ENCODE measurements at regions not wholly inside any gene's neighbourhood (a gene's known extent, or its start where the extent isn't known, plus 50 kb on each side); places are given as distances from the start of the nearest gene placed in this dataset.

DNA sequence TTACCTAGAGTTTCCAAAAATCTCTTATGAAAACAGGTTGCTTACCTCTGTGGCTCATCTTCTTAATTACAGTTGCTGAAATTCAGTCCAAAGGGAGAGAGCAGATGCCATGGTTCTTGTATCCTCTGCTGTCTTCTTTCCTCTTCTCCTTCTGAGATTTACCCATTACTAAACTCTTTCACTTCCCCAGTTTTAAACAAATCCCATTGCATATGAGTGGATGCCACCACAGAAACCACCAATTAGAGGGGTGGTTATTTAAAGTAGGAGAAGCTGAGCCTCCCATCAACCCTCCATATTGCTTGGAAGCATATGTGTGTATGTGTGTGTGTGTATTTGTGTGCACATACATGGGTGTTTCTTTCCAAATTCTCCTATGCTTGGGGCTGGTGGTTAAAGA, 128.5 kb upstream of the KCNK1 start:
- Histone ChIP-seq H3K9me3 (no peaks in the 10 kb centered on the region), H3K27ac (no peak overlapping the region), H3K4me1 (no peaks in the 10 kb centered on the region), H3K4me3 (no peak overlapping the region), H3K27me3 (no peaks in the 10 kb centered on the region), H3K36me3 (no peaks in the 10 kb centered on the region)
- no peak for DNase-seq
- no peak for TF ChIP-seq POLR2A (IDR thresholded peaks at IDR 0.05)

GRCh38 chr1:233485809-233486398, 128.0 kb upstream of the KCNK1 start:
- H3K4me3 ChIP-seq: no peak overlapping the region
- DNase-seq: no peak
- H3K36me3 ChIP-seq: no peaks in the 10 kb centered on the region
- no peak overlapping the region for H3K27ac ChIP-seq
- no peaks in the 10 kb centered on the region for H3K27me3 ChIP-seq
- H3K9me3 ChIP-seq: no peaks in the 10 kb centered on the region
- no peaks in the 10 kb centered on the region for H3K4me1 ChIP-seq
- TF ChIP-seq, protein P1, sequence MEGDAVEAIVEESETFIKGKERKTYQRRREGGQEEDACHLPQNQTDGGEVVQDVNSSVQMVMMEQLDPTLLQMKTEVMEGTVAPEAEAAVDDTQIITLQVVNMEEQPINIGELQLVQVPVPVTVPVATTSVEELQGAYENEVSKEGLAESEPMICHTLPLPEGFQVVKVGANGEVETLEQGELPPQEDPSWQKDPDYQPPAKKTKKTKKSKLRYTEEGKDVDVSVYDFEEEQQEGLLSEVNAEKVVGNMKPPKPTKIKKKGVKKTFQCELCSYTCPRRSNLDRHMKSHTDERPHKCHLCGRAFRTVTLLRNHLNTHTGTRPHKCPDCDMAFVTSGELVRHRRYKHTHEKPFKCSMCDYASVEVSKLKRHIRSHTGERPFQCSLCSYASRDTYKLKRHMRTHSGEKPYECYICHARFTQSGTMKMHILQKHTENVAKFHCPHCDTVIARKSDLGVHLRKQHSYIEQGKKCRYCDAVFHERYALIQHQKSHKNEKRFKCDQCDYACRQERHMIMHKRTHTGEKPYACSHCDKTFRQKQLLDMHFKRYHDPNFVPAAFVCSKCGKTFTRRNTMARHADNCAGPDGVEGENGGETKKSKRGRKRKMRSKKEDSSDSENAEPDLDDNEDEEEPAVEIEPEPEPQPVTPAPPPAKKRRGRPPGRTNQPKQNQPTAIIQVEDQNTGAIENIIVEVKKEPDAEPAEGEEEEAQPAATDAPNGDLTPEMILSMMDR (IDR thresholded peaks at IDR 0.05): no peak
- TF ChIP-seq POLR2A (IDR thresholded peaks at IDR 0.05): no peak

DNA sequence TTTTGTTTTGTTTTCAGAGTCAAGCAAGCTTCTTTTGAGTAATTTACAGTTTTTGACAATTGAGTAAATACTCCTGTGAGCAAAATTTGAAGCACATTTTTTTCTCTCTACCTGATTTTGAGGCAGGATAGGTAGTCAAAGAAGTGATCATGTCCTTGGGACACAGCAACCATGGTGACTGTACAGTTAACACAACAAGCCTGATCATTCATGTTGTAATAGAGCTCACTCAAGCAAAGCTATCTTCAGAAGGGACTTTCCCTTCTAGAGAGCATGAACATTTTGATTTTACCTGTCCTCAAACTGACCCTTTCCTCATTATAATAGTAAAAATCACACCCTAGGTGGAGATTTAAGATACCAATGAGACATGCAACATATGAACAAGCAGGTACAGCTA, 126.5 kb upstream of the KCNK1 start:
- no peak for DNase-seq
- H3K9me3 ChIP-seq: no peaks in the 10 kb centered on the region
- no peaks in the 10 kb centered on the region for H3K27me3 ChIP-seq
- H3K36me3 ChIP-seq: no peaks in the 10 kb centered on the region
- H3K4me3 ChIP-seq: no peak overlapping the region
- TF ChIP-seq, protein P1 (IDR thresholded peaks at IDR 0.05): no peak
- no peak for TF ChIP-seq POLR2A (IDR thresholded peaks at IDR 0.05)
- H3K27ac ChIP-seq: no peak overlapping the region
- no peaks in the 10 kb centered on the region for H3K4me1 ChIP-seq

DNA sequence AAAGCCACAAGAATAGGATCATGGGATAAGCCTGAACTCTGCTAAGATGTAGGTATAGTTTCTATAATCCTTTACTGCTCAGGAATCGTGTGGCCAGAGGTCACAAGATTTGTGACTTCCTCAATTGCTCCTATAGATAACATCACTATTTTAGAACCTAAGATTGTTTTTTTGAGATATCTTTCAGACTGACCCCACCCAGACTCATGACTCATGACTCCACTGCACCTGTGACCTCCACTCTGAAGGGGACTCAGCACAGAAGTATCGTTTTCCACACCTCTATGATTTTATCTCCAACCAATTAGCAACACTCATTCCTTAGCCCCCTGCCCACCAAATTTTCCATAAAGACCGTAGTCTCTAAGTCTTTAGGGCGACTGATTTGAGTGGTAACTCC, 124.5 kb upstream of the KCNK1 start:
- no peaks in the 10 kb centered on the region for H3K9me3 ChIP-seq
- H3K4me3 ChIP-seq: no peak overlapping the region
- no peaks in the 10 kb centered on the region for H3K4me1 ChIP-seq
- TF ChIP-seq, protein P1 (IDR thresholded peaks at IDR 0.05): no peak
- no peak for TF ChIP-seq POLR2A (IDR thresholded peaks at IDR 0.05)
- no peak for DNase-seq
- no peaks in the 10 kb centered on the region for H3K27me3 ChIP-seq
- no peaks in the 10 kb centered on the region for H3K36me3 ChIP-seq
- H3K27ac ChIP-seq: no peak overlapping the region

GRCh38 chr1:233490488-233490887, 123.4 kb upstream of the KCNK1 start:
- no peaks in the 10 kb centered on the region for H3K4me1 ChIP-seq
- no peaks in the 10 kb centered on the region for H3K9me3 ChIP-seq
- H3K27me3 ChIP-seq: no peaks in the 10 kb centered on the region
- TF ChIP-seq, protein P1 (IDR thresholded peaks at IDR 0.05): no peak
- TF ChIP-seq POLR2A (IDR thresholded peaks at IDR 0.05): no peak
- DNase-seq: no peak
- no peak overlapping the region for H3K27ac ChIP-seq
- H3K4me3 ChIP-seq: no peak overlapping the region
- H3K36me3 ChIP-seq: no peaks in the 10 kb centered on the region

DNA sequence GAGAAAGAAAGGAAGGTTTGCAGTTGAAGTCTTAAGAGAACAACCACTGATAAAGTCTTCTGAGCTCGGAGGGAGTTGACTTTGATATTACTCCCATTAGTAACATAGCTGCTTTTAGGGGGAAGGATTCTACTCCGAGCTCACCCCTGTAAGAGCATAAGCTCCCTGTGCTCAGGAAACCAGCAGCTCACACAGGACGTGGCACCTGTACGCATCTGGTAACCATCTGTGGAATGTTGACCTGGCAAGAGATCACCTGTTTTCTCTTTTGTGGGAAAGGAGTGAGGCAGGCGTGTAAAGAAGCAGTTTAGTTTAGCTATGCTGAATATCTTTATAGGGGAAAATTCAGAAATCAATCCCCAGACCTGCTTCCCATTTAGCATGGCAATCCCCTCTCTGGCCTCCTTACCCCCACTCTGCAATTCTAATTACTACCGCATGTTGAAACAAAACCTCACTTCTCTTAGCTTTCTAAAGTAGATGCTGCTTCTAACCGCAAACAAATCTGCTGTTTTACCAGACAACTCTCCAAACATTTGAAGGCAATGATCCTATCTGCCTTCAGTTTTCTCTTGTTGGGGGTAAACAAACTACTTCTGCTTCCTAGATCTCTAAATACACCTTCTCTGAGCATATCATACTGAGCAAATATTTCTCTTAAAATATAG, 121.8 kb upstream of the KCNK1 start:
- Histone ChIP-seq H3K4me1 (no peaks in the 10 kb centered on the region), H3K27ac (no peak overlapping the region), H3K27me3 (no peaks in the 10 kb centered on the region), H3K9me3 (no peaks in the 10 kb centered on the region), H3K4me3 (no peak overlapping the region), H3K36me3 (no peaks in the 10 kb centered on the region)
- TF ChIP-seq, protein P1 (IDR thresholded peaks at IDR 0.05): no peak
- no peak for TF ChIP-seq POLR2A (IDR thresholded peaks at IDR 0.05)
- DNase-seq: no peak
